ENCODE measurements at regions not wholly inside any gene's neighbourhood (a gene's known extent, or its start where the extent isn't known, plus 50 kb on each side); places are given as distances from the start of the nearest gene placed in this dataset.

GRCh38 chr9:14427419-14427818, 113.5 kb upstream of the NFIB start:
- Histone ChIP-seq H3K4me3 (ENCODE audit: low read depth, low read length) (no peak overlapping the region), H3K4me1 (peaks cover 2% of the 10 kb centered on the region; the same call in 1 of the 2 replicates), H3K27me3 (no peaks in the 10 kb centered on the region), H3K36me3 (no peaks in the 10 kb centered on the region), H3K9me3 (no peaks in the 10 kb centered on the region)
- no peak for TF ChIP-seq CTCF (IDR thresholded peaks at IDR 0.05; ENCODE audit: low read depth, low read length)
- DNase-seq, result no peak

DNA sequence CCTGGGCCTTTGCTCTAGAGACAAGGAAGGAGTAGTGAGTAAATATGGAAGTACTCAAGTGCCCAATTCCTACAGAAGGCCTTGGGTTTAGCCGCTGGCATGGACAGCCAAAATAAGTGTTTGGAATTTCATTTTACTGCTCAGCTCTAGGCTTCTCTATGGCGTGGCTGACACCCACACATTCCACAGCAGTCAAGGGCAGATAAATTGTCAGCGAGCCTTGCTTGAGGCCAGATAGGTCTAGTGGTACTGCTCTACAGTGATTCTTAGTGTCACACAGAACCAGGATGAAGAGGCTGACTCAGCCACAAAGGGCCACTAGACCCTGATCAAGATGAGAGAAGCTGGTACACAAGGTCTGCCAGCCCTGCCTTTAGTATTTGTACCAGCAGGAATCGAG, 111.0 kb upstream of the NFIB start:
- H3K4me3 ChIP-seq (ENCODE audit: low read depth, low read length), result no peak overlapping the region
- no peaks in the 10 kb centered on the region for H3K9me3 ChIP-seq
- no peaks in the 10 kb centered on the region; the same call in none of the 2 replicates for H3K4me1 ChIP-seq
- H3K27me3 ChIP-seq, result no peaks in the 10 kb centered on the region
- no peak for TF ChIP-seq CTCF (IDR thresholded peaks at IDR 0.05; ENCODE audit: low read depth, low read length)
- no peaks in the 10 kb centered on the region for H3K36me3 ChIP-seq
- DNase-seq, result no peak

- H3K4me3 ChIP-seq (ENCODE audit: low read depth, low read length), result no peak overlapping the region
- no peaks in the 10 kb centered on the region for H3K27me3 ChIP-seq
- DNase-seq, result no peak
- no peak for TF ChIP-seq CTCF (IDR thresholded peaks at IDR 0.05; ENCODE audit: low read depth, low read length)
- H3K4me1 ChIP-seq, result no peaks in the 10 kb centered on the region; the same call in none of the 2 replicates
- no peaks in the 10 kb centered on the region for H3K36me3 ChIP-seq
- H3K9me3 ChIP-seq, result no peaks in the 10 kb centered on the region
These were observed 110.3 kb upstream of the NFIB start for GRCh38 chr9:14424289-14424688.

DNA sequence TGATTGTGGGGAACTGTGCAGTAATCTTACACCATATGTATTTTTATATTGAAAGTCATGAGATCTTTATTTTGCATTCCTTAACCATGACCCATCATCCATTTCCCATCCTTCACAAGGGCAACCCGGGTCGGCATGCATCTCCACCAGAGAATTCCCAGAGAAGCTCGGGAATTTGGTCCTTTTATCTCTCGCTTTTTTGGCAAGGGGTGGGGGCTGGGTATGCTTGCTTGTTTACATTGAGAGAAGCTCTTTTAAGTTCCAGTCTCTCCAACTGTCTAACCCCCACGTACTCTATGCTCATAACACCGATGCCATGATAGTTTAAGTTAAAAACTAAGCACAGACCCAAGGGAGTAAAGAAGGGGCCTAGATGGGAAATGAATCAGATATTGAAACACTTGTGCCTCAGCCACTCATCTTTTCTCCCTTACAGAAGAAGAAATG, 109.9 kb upstream of the NFIB start:
- H3K9me3 ChIP-seq, result no peaks in the 10 kb centered on the region
- H3K36me3 ChIP-seq, result no peaks in the 10 kb centered on the region
- no peak for DNase-seq
- H3K4me3 ChIP-seq (ENCODE audit: low read depth, low read length), result no peak overlapping the region
- no peaks in the 10 kb centered on the region for H3K27me3 ChIP-seq
- TF ChIP-seq CTCF (IDR thresholded peaks at IDR 0.05; ENCODE audit: low read depth, low read length), result no peak
- H3K4me1 ChIP-seq, result peaks cover under 1% of the 10 kb centered on the region

DNA sequence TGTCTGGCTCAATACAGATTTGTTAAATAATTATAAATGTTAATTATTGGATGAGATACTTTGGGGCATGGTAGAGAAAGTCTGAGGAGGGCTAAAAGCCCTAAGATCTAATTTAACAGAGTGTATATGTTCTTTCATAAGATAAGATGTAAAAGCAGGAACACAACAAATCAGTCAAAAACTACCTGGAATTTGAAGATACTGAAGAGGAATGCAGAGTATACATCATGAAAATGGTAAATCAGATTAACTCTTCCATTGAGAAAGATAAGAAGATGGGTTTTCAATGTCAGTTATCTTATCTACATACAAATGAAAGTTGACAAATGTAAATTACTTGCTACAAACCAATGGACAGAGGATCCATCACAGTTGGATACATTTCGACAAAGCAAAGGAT, 107.3 kb upstream of the NFIB start:
- DNase-seq, result no peak
- TF ChIP-seq CTCF (IDR thresholded peaks at IDR 0.05; ENCODE audit: low read depth, low read length), result no peak
- Histone ChIP-seq H3K27me3 (no peaks in the 10 kb centered on the region), H3K4me3 (ENCODE audit: low read depth, low read length) (no peak overlapping the region), H3K36me3 (no peaks in the 10 kb centered on the region), H3K9me3 (no peaks in the 10 kb centered on the region), H3K4me1 (peaks cover 7% of the 10 kb centered on the region)

DNA sequence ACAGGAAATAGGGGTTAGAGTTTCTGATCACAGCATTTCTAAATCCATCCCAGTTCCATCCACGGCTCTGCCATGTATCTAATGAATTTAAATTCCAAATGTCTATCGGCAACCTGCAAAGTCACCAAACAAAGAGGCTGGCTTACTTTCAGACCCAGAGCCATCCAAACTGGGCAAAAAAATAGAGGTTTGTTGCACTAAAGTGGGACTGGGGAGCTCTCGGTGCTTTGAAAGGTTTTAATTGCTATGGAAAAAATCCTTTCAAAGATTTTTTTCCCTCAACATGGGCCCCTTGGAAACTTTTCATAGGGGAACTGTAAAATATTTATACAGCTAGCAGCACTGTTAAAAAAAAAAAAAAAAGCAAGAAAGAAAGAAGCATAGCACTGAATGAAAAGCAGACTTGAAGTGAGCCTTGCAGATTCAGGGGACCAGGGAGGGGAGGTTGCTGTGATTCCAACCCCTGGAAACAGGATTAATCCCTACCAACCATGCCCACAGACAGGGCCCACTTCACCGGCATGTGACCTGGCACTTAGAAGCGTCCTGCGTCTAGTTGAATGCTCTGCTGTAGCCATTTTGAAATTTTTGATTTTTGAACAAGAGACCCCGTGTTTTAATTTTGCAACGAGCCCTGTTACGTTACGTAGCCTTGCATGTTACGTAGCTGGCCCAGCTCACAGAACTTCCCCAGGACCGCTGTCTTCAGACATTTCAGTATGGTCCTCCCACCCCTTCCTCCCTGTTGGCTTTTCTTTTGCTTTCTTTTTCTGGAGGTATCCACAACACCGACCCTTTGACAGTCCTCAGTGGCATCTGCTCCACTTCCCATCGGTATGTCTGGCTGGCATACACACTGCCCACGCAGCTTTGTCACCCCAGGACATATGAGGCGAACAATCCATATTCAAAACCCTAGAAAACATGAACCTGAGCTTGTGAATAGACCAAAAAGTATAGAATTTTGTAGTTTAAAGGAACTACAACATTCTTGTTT, 105.3 kb upstream of the NFIB start:
- DNase-seq, result no peak
- Histone ChIP-seq H3K36me3 (no peaks in the 10 kb centered on the region), H3K4me1 (peaks cover 7% of the 10 kb centered on the region), H3K27me3 (no peaks in the 10 kb centered on the region), H3K4me3 (ENCODE audit: low read depth, low read length) (no peak overlapping the region), H3K9me3 (no peaks in the 10 kb centered on the region)
- no peak for TF ChIP-seq CTCF (IDR thresholded peaks at IDR 0.05; ENCODE audit: low read depth, low read length)

Measured in BE2C (cell line).